Stimulated activated CD8-positive, alpha-beta memory T cell treated with anti-CD3 and anti-CD28 coated beads, Interleukin-12 subunit alpha, Interleukin-12 subunit beta, amount 100 ng/mL, for 1 hour (primary cell): ENCODE measurements at regions not wholly inside any gene's neighbourhood (a gene's known extent, or its start where the extent isn't known, plus 50 kb on each side); places are given as distances from the start of the nearest gene placed in this dataset.

Experiments used
- DNase-seq: peaks from one replicate; pipeline ENCODE4 v3.0.0-alpha.2; 2020; ENCODE audit warnings: low read depth

GRCh38 chr22:22148905-22149304, 95.7 kb upstream of the VPREB1 start:
- DNase-seq: no peak

GRCh38 chr22:22144858-22145257, 99.7 kb upstream of the VPREB1 start:
- no peak for DNase-seq

GRCh38 chr22:22143448-22143847, 101.1 kb upstream of the VPREB1 start:
- DNase-seq: no peak

- DNase-seq: no peak
Measured at GRCh38 chr22:22142661-22143060, 101.9 kb upstream of the VPREB1 start.

- DNase-seq: no peak
Measured at GRCh38 chr22:22141771-22142591, 102.6 kb upstream of the VPREB1 start.

- no peak for DNase-seq
Measured at GRCh38 chr22:22141031-22141430, 103.6 kb upstream of the VPREB1 start.

- DNase-seq: no peak
Measured at GRCh38 chr22:22139364-22139763, 105.2 kb upstream of the VPREB1 start.

GRCh38 chr22:22138915-22139314, 105.7 kb upstream of the VPREB1 start:
- DNase-seq: no peak

- DNase-seq: no peak
Measured at GRCh38 chr22:22137891-22138290, 106.7 kb upstream of the VPREB1 start.

- no peak for DNase-seq
Measured at GRCh38 chr22:22133910-22134309, 110.7 kb upstream of the VPREB1 start.

GRCh38 chr22:22130953-22131608, 113.5 kb upstream of the VPREB1 start:
- DNase-seq: no peak

GRCh38 chr22:22129387-22129786, 115.2 kb upstream of the VPREB1 start:
- DNase-seq: no peak

- no peak for DNase-seq
Measured at GRCh38 chr22:22128440-22128839, 116.1 kb upstream of the VPREB1 start.

GRCh38 chr22:22127100-22127499, 117.5 kb upstream of the VPREB1 start:
- DNase-seq: no peak

- no peak for DNase-seq
Measured at GRCh38 chr22:22125579-22126468, 118.8 kb upstream of the VPREB1 start.

- DNase-seq: no peak
Measured at GRCh38 chr22:22125028-22125578, 119.5 kb upstream of the VPREB1 start.

- DNase-seq: no peak
Measured at GRCh38 chr22:22124374-22124773, 120.2 kb upstream of the VPREB1 start.

GRCh38 chr22:22123960-22124278, 120.7 kb upstream of the VPREB1 start:
- no peak for DNase-seq

- no peak for DNase-seq
Measured at GRCh38 chr22:22123118-22123959, 121.2 kb upstream of the VPREB1 start.

- no peak for DNase-seq
Measured at GRCh38 chr22:22122348-22123117, 122.1 kb upstream of the VPREB1 start.

GRCh38 chr22:22121445-22121844, 123.1 kb upstream of the VPREB1 start:
- no peak for DNase-seq
